T-cell (primary cell): ENCODE measurements at regions not wholly inside any gene's neighbourhood (a gene's known extent, or its start where the extent isn't known, plus 50 kb on each side); places are given as distances from the start of the nearest gene placed in this dataset.
"Not testable (repeated sequence)": the region's sequence is repeated elsewhere in the genome, so short reads cannot be mapped to it uniquely, and the experiment has no call there.

Source experiments
- ATAC-seq, 4 experiments: fragments of 200-7000 bp in 3 of 4; fragments of 150-1000 bp in 1 of 4; cut with Tn5 transposase; replicated peaks in 1 of 4; 1 replicate in 3 of 4; 2 replicates in 1 of 4; pipeline ENCODE4 v1.10.0; 2021; ENCODE audit warnings: moderate library complexity in 3 of 4, mild to moderate bottlenecking in 2 of 4, moderate number of reproducible peaks in 1 of 4
- CTCF ChIA-PET, 2 donors: fragments of 300-600 bp; sonication (Branson Sonifier 250); formaldehyde crosslinking; loops; one replicate each; lab custom pipeline; 2022; ENCODE audit warnings: antibody characterized with exemption in 2 of 2; lab: Charles Lee
- POLR2A ChIA-PET, 2 donors: fragments of 300-600 bp; sonication (Branson Sonifier 250); formaldehyde crosslinking; loops; one replicate each; lab custom pipeline; 2022; ENCODE audit warnings: antibody characterized with exemption in 2 of 2; lab: Charles Lee
- DNase-seq, 35 experiments: peaks; one replicate each; pipeline versions ENCODE4 v3.0.0 to v3.0.0-alpha.2; 2013 to 2023
- H3K27ac ChIP-seq: one replicate; pipeline ENCODE4 v1.5.1; 2013; ENCODE audit warnings: low read length
- H3K27me3 ChIP-seq, 2 experiments: replicated peaks in 1 of 2; 1 replicate in 1 of 2; 2 replicates in 1 of 2; pipeline versions ENCODE4 v1.6.1 to v1.7.0; 2013; ENCODE audit warnings: low read length in 1 of 2, mixed read lengths in 1 of 2; ENCODE audit not compliant: control insufficient read depth in 2 of 2, insufficient read depth in 2 of 2; ENCODE audit errors: extremely low read depth in 1 of 2
- H3K36me3 ChIP-seq, 2 donors: 1 replicate in 1 of 2; 2 replicates in 1 of 2; pipeline versions ENCODE4 v1.6.1 to v1.7.0; 2013; ENCODE audit warnings: low read length in 1 of 2; ENCODE audit not compliant: control insufficient read depth in 2 of 2, insufficient read depth in 1 of 2; ENCODE audit errors: extremely low read depth in 1 of 2
- H3K4me1 ChIP-seq, 2 experiments: 1 replicate in 1 of 2; 2 replicates in 1 of 2; pipeline versions ENCODE4 v1.6.1 to v1.7.0; 2013; ENCODE audit warnings: low read length in 2 of 2, mixed read lengths in 1 of 2; ENCODE audit not compliant: insufficient read depth in 2 of 2, control insufficient read depth in 1 of 2; ENCODE audit errors: extremely low read depth in 1 of 2
- H3K4me3 ChIP-seq, 2 donors: 1 replicate in 1 of 2; 2 replicates in 1 of 2; pipeline versions ENCODE4 v1.5.1 to v1.7.0; 2013; ENCODE audit warnings: mild to moderate bottlenecking in 2 of 2, low read length in 1 of 2, moderate library complexity in 1 of 2; ENCODE audit not compliant: control insufficient read depth in 1 of 2; ENCODE audit errors: extremely low read depth in 1 of 2
- H3K9me3 ChIP-seq: 2 replicates; pipeline ENCODE4 v1.7.0; 2013
- H3K27ac Mint-ChIP-seq, 2 donors: one replicate each; pipeline ENCODE4 v1.8.0; 2020 to 2021; ENCODE audit warnings: mild to moderate bottlenecking in 2 of 2, mixed read lengths in 2 of 2
- H3K27me3 Mint-ChIP-seq, 2 donors: one replicate each; pipeline ENCODE4 v1.8.0; 2021 to 2022; ENCODE audit warnings: mixed read lengths in 2 of 2
- H3K36me3 Mint-ChIP-seq: one replicate; pipeline ENCODE4 v1.8.0; 2021; ENCODE audit warnings: mixed read lengths
- H3K4me1 Mint-ChIP-seq, 3 donors: one replicate each; pipeline ENCODE4 v1.8.0; 2020 to 2022; ENCODE audit warnings: mixed read lengths in 3 of 3, mild to moderate bottlenecking in 1 of 3
- H3K4me3 Mint-ChIP-seq, 3 donors: one replicate each; pipeline ENCODE4 v1.8.0; 2020 to 2022; ENCODE audit warnings: mild to moderate bottlenecking in 3 of 3, mixed read lengths in 3 of 3, moderate library complexity in 3 of 3
- H3K9me3 Mint-ChIP-seq, 3 donors: one replicate each; pipeline ENCODE4 v1.8.0; 2020 to 2022; ENCODE audit warnings: mixed read lengths in 3 of 3
- WGBS: methylation state at CpG from one replicate; pipeline ENCODE4 v1.1.5; 2013; ENCODE audit warnings: missing lambda C conversion rate; ENCODE audit not compliant: insufficient coverage; 5-methylcytosine and 5-hydroxymethylcytosine counted together

DNA sequence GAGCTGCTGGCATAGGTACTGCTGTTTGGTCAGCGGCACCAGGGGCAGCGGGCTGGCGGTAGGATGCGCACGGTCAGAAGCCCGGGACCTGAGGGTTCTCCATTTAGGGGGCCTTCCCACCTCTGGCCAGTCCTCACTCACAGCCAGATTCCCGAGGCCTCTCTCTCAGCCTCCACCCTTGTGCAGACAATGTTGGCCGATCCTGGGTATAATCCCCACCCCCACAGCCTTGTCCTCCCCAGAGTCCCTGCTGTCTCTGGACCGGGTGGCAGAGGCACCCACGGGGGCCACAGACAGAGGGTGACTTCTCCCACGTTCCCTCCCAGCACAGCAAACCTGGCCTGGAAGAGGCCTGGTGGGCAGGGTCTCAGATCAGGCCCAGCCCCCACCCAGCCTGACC, 52.7 kb upstream of the POTEM start:
- CTCF ChIA-PET, H3K4me1 Mint-ChIP-seq, DNase-seq, H3K9me3 ChIP-seq, H3K4me3 Mint-ChIP-seq, H3K9me3 Mint-ChIP-seq, POLR2A ChIA-PET, H3K27me3 Mint-ChIP-seq, H3K4me3 ChIP-seq, ATAC-seq, H3K4me1 ChIP-seq, H3K27me3 ChIP-seq, H3K27ac ChIP-seq, H3K27ac Mint-ChIP-seq, H3K36me3 ChIP-seq, H3K36me3 Mint-ChIP-seq: not testable (repeated sequence)
- WGBS: no CpG with 5 or more reads among the region's 11 CpGs
